ENCODE measurements at regions not wholly inside any gene's neighbourhood (a gene's known extent, or its start where the extent isn't known, plus 50 kb on each side); places are given as distances from the start of the nearest gene placed in this dataset.

- DNase-seq, result no peak
Observed at GRCh38 chr18:73913505-73913904, 234.1 kb downstream of the FBXO15 start.

- DNase-seq, result no peak
Observed at GRCh38 chr18:73908323-73908722, 239.3 kb downstream of the FBXO15 start.

- no peak for DNase-seq
Observed at GRCh38 chr18:73901566-73901965, 246.1 kb downstream of the FBXO15 start.

- no peak for DNase-seq
Observed at GRCh38 chr18:73901151-73901550, 246.5 kb downstream of the FBXO15 start.

- DNase-seq, result no peak
Observed at GRCh38 chr18:73900106-73900835, 247.4 kb downstream of the FBXO15 start.

GRCh38 chr18:73897517-73897916 lies 250.1 kb downstream of the FBXO15 start:
- no peak for DNase-seq

GRCh38 chr18:73896685-73897084 lies 250.9 kb downstream of the FBXO15 start:
- DNase-seq, result no peak

GRCh38 chr18:73895701-73896100 lies 251.9 kb downstream of the FBXO15 start:
- DNase-seq, result no peak

- DNase-seq, result no peak
Observed at GRCh38 chr18:73893880-73894279, 253.8 kb downstream of the FBXO15 start.

- DNase-seq, result no peak
Observed at GRCh38 chr18:73891572-73892421, 255.8 kb downstream of the FBXO15 start.

GRCh38 chr18:73888565-73888964 lies 259.1 kb downstream of the FBXO15 start:
- no peak for DNase-seq

- no peak for DNase-seq
Observed at GRCh38 chr18:73887801-73888200, 259.8 kb downstream of the FBXO15 start.

GRCh38 chr18:73884868-73885267 lies 262.8 kb downstream of the FBXO15 start:
- no peak for DNase-seq

- no peak for DNase-seq
Observed at GRCh38 chr18:73881396-73881917, 266.2 kb downstream of the FBXO15 start.

- DNase-seq, result no peak
Observed at GRCh38 chr18:73880387-73880786, 267.2 kb downstream of the FBXO15 start.

- no peak for DNase-seq
Observed at GRCh38 chr18:73879766-73880165, 267.9 kb downstream of the FBXO15 start.

- no peak for DNase-seq
Observed at GRCh38 chr18:73879328-73879727, 268.3 kb downstream of the FBXO15 start.

GRCh38 chr18:73869182-73869581 lies 278.5 kb downstream of the FBXO15 start:
- DNase-seq, result no peak

- no peak for DNase-seq
Observed at GRCh38 chr18:73861771-73862170, 285.9 kb downstream of the FBXO15 start.

GRCh38 chr18:73859837-73860397 lies 287.7 kb downstream of the FBXO15 start:
- DNase-seq, result no peak

GRCh38 chr18:73852789-73853549 lies 294.7 kb downstream of the FBXO15 start:
- no peak for DNase-seq

GRCh38 chr18:73850782-73851181 lies 296.9 kb downstream of the FBXO15 start:
- no peak for DNase-seq

- no peak for DNase-seq
Observed at GRCh38 chr18:73848656-73849055, 299.0 kb downstream of the FBXO15 start.
